ENCODE measurements at regions not wholly inside any gene's neighbourhood (a gene's known extent, or its start where the extent isn't known, plus 50 kb on each side); places are given as distances from the start of the nearest gene placed in this dataset.

GRCh38 chr17:53148058-53148457 lies 674.7 kb upstream of the KIF2B start:
- Histone ChIP-seq H3K4me1 (ENCODE audit: control insufficient read depth, insufficient read depth, low read length, poor library complexity, severe bottlenecking) (peaks cover 6% of the 10 kb centered on the region), H3K9me3 (ENCODE audit: control insufficient read depth, low read length) (no peaks in the 10 kb centered on the region), H3K27ac (ENCODE audit: low read depth, low read length, severe bottlenecking) (no peak overlapping the region), H3K36me3 (ENCODE audit: control insufficient read depth, insufficient read depth, low read length) (no peaks in the 10 kb centered on the region), H3K4me3 (ENCODE audit: extremely low read depth, insufficient read depth, low read length, poor library complexity, severe bottlenecking) (no peak overlapping the region)
- 75 to 80% methylated on average over 1 of the region's 1 CpG for WGBS, 2 experiments (ENCODE audit: insufficient coverage in 2 of 2)

- Histone ChIP-seq H3K4me1 (ENCODE audit: control insufficient read depth, insufficient read depth, low read length, poor library complexity, severe bottlenecking) (peaks cover 6% of the 10 kb centered on the region), H3K27ac (ENCODE audit: low read depth, low read length, severe bottlenecking) (peak overlapping the region; percentile 19), H3K4me3 (ENCODE audit: extremely low read depth, insufficient read depth, low read length, poor library complexity, severe bottlenecking) (no peak overlapping the region), H3K9me3 (ENCODE audit: control insufficient read depth, low read length) (no peaks in the 10 kb centered on the region), H3K36me3 (ENCODE audit: control insufficient read depth, insufficient read depth, low read length) (no peaks in the 10 kb centered on the region)
- 8 to 52% methylated on average over 2 of the region's 3 CpGs for WGBS, 2 experiments (ENCODE audit: insufficient coverage in 2 of 2)
These were observed 679.8 kb upstream of the KIF2B start for GRCh38 chr17:53142890-53143289.

GRCh38 chr17:53141731-53142130 lies 681.0 kb upstream of the KIF2B start:
- 91 to 93% methylated on average over 1 to 3 of the region's 3 CpGs for WGBS, 2 experiments (ENCODE audit: insufficient coverage in 2 of 2)

DNA sequence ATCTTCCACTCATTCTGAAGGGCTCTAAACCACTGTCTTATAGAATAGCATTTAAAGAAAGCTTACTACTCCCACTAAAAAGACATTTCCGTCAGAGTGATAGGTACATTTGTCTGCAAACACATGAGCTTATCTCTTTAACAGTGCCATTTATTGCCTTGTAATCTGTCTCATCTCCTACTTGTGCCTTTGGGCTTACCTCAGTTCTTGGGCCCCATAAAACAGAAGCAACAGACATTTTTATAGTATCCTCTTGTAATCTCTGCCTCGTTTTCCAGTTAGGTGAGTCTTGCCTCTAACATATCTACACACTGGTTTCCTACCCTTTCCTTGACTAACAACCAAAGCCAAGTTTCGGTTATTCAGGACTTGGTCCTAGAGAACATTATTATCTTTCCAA lies 681.4 kb upstream of the KIF2B start:
- Histone ChIP-seq H3K27ac (ENCODE audit: low read depth, low read length, severe bottlenecking) (no peak overlapping the region), H3K36me3 (ENCODE audit: control insufficient read depth, insufficient read depth, low read length) (no peaks in the 10 kb centered on the region), H3K4me3 (ENCODE audit: extremely low read depth, insufficient read depth, low read length, poor library complexity, severe bottlenecking) (no peak overlapping the region), H3K4me1 (ENCODE audit: control insufficient read depth, insufficient read depth, low read length, poor library complexity, severe bottlenecking) (peaks cover 6% of the 10 kb centered on the region), H3K9me3 (ENCODE audit: control insufficient read depth, low read length) (no peaks in the 10 kb centered on the region)
- WGBS, 2 experiments (ENCODE audit: insufficient coverage in 2 of 2) = 61 to 67% methylated on average over 3 of the region's 3 CpGs

More at GRCh38 chr17:53141731-53142130, 681.0 kb upstream of the KIF2B start:
- no peak overlapping the region for H3K4me3 ChIP-seq (ENCODE audit: extremely low read depth, insufficient read depth, low read length, poor library complexity, severe bottlenecking)
- no peaks in the 10 kb centered on the region for H3K36me3 ChIP-seq (ENCODE audit: control insufficient read depth, insufficient read depth, low read length)
- H3K27ac ChIP-seq (ENCODE audit: low read depth, low read length, severe bottlenecking) = no peak overlapping the region
- peaks cover 6% of the 10 kb centered on the region for H3K4me1 ChIP-seq (ENCODE audit: control insufficient read depth, insufficient read depth, low read length, poor library complexity, severe bottlenecking)
- no peaks in the 10 kb centered on the region for H3K9me3 ChIP-seq (ENCODE audit: control insufficient read depth, low read length)

DNA sequence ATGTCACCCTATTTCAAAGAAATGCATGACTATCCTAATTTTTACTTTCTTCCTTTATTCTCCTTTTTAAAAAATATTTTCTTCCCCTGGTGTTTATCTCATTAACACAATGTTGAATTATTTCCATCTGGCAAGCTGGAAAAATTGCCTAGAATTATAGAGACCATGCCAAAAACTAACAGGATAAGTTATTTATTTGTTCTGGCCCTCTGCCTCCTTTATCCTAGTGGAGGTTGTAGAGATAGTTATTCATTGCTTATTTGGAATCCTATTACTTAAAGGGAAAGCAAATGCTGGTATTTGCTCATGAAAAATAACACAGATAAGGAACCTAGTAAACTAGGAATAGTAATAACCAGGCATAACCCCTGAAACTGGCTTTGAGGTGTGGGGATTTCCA lies 684.9 kb upstream of the KIF2B start:
- Histone ChIP-seq H3K4me1 (ENCODE audit: control insufficient read depth, insufficient read depth, low read length, poor library complexity, severe bottlenecking) (no peaks in the 10 kb centered on the region), H3K27ac (ENCODE audit: low read depth, low read length, severe bottlenecking) (no peak overlapping the region), H3K36me3 (ENCODE audit: control insufficient read depth, insufficient read depth, low read length) (no peaks in the 10 kb centered on the region), H3K9me3 (ENCODE audit: control insufficient read depth, low read length) (no peaks in the 10 kb centered on the region), H3K4me3 (ENCODE audit: extremely low read depth, insufficient read depth, low read length, poor library complexity, severe bottlenecking) (no peak overlapping the region)

DNA sequence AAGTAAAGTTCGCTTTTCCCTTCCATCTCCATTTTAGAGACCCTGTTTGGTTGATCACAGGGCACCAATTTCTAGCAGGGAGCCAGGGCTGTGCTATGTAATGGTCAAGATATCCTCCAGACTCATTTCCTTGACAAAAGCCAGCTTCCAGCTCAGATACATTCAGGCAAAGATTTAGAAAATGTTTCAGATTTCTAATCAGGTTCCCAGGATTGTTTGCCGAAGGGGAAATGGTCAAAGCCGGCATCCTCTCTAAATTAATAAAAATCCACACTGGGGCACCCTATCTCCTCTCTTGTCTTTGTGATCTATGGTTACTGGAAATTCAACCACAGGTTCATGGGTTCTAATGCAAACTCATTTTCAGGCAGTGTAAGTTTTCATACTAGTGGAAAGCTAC lies 686.8 kb upstream of the KIF2B start:
- Histone ChIP-seq H3K4me1 (ENCODE audit: control insufficient read depth, insufficient read depth, low read length, poor library complexity, severe bottlenecking) (no peaks in the 10 kb centered on the region), H3K36me3 (ENCODE audit: control insufficient read depth, insufficient read depth, low read length) (no peaks in the 10 kb centered on the region), H3K4me3 (ENCODE audit: extremely low read depth, insufficient read depth, low read length, poor library complexity, severe bottlenecking) (no peak overlapping the region), H3K9me3 (ENCODE audit: control insufficient read depth, low read length) (no peaks in the 10 kb centered on the region), H3K27ac (ENCODE audit: low read depth, low read length, severe bottlenecking) (peak overlapping the region; percentile 58)
- WGBS, 2 experiments (ENCODE audit: insufficient coverage in 2 of 2) = no CpG with 5 or more reads among the region's 3 CpGs

DNA sequence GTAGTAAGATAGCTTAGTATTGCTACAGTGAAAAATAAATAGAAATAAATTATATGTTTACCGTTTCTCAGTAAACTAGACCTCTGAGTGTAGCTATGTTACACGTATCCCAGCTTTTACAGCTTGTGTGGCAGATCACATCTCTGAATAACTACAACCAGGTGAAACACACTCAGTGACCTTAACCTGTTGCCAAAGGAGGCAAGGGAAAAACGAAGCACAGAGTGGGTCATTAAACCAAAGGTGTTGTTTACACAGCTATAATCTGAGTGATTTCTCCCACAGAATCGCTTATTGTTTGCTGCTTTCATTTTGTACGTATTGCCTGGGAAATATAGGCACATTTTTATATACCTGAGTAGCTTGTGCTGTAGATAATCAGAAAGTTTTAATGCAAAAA lies 688.2 kb upstream of the KIF2B start:
- H3K36me3 ChIP-seq (ENCODE audit: control insufficient read depth, insufficient read depth, low read length) = no peaks in the 10 kb centered on the region
- no peaks in the 10 kb centered on the region for H3K9me3 ChIP-seq (ENCODE audit: control insufficient read depth, low read length)
- H3K27ac ChIP-seq (ENCODE audit: low read depth, low read length, severe bottlenecking) = no peak overlapping the region
- H3K4me1 ChIP-seq (ENCODE audit: control insufficient read depth, insufficient read depth, low read length, poor library complexity, severe bottlenecking) = no peaks in the 10 kb centered on the region
- no peak overlapping the region for H3K4me3 ChIP-seq (ENCODE audit: extremely low read depth, insufficient read depth, low read length, poor library complexity, severe bottlenecking)
- WGBS, 2 experiments (ENCODE audit: insufficient coverage in 2 of 2) = 80 to 93% methylated on average over 1 to 4 of the region's 5 CpGs

GRCh38 chr17:53133876-53134275 lies 688.9 kb upstream of the KIF2B start:
- Histone ChIP-seq H3K27ac (ENCODE audit: low read depth, low read length, severe bottlenecking) (no peak overlapping the region), H3K4me3 (ENCODE audit: extremely low read depth, insufficient read depth, low read length, poor library complexity, severe bottlenecking) (no peak overlapping the region), H3K9me3 (ENCODE audit: control insufficient read depth, low read length) (no peaks in the 10 kb centered on the region), H3K4me1 (ENCODE audit: control insufficient read depth, insufficient read depth, low read length, poor library complexity, severe bottlenecking) (no peaks in the 10 kb centered on the region), H3K36me3 (ENCODE audit: control insufficient read depth, insufficient read depth, low read length) (no peaks in the 10 kb centered on the region)
- WGBS, 2 experiments (ENCODE audit: insufficient coverage in 2 of 2) = 60 to 91% methylated on average over 3 to 4 of the region's 5 CpGs

DNA sequence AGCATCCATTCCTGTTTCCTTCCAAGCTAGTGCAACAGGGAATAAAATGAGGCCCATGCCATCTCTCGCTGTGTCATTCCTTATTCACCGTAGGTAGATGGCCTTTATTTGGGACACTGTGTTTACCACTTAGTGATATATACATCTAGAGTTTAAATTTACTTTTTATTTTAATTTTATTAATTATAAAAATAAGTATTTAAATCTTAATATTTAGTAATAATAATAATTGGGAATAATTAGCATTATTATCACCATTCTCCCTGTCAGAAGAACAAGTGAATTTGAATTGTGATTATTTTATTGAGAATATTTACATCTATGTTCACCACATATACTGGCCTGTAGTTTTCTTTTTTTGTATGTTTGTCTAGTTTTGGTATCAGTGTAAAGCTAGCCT lies 692.9 kb upstream of the KIF2B start:
- H3K27ac ChIP-seq (ENCODE audit: low read depth, low read length, severe bottlenecking) = no peak overlapping the region
- H3K36me3 ChIP-seq (ENCODE audit: control insufficient read depth, insufficient read depth, low read length) = no peaks in the 10 kb centered on the region
- H3K4me3 ChIP-seq (ENCODE audit: extremely low read depth, insufficient read depth, low read length, poor library complexity, severe bottlenecking) = no peak overlapping the region
- WGBS, 2 experiments (ENCODE audit: insufficient coverage in 2 of 2) = no CpG with 5 or more reads among the region's 2 CpGs
- no peaks in the 10 kb centered on the region for H3K4me1 ChIP-seq (ENCODE audit: control insufficient read depth, insufficient read depth, low read length, poor library complexity, severe bottlenecking)
- H3K9me3 ChIP-seq (ENCODE audit: control insufficient read depth, low read length) = no peaks in the 10 kb centered on the region

- Histone ChIP-seq H3K36me3 (ENCODE audit: control insufficient read depth, insufficient read depth, low read length) (no peaks in the 10 kb centered on the region), H3K4me1 (ENCODE audit: control insufficient read depth, insufficient read depth, low read length, poor library complexity, severe bottlenecking) (no peaks in the 10 kb centered on the region), H3K4me3 (ENCODE audit: extremely low read depth, insufficient read depth, low read length, poor library complexity, severe bottlenecking) (no peak overlapping the region), H3K9me3 (ENCODE audit: control insufficient read depth, low read length) (no peaks in the 10 kb centered on the region), H3K27ac (ENCODE audit: low read depth, low read length, severe bottlenecking) (no peak overlapping the region)
- no CpG with 5 or more reads among the region's 3 CpGs for WGBS, 2 experiments (ENCODE audit: insufficient coverage in 2 of 2)
These were observed 695.4 kb upstream of the KIF2B start for GRCh38 chr17:53127331-53127730.

DNA sequence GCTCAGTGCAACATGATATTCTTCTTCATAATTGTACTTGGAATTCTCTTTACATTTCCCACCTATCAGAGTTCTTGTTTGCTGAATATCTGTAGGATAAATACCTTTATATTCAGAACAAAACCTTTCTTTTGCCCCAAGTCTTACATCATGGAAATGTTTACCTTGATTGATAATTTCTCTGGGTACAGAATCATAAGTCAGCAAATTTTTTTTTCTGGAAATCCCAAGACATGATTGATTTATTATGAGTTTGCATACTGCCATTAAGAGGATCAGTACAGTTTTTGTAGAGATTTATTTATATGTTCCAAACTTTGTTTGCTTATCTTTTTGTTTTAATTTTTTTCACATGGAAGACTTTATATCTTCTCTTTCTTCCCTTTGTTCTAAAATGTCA lies 699.8 kb upstream of the KIF2B start:
- Histone ChIP-seq H3K27ac (ENCODE audit: low read depth, low read length, severe bottlenecking) (no peak overlapping the region), H3K4me3 (ENCODE audit: extremely low read depth, insufficient read depth, low read length, poor library complexity, severe bottlenecking) (no peak overlapping the region), H3K9me3 (ENCODE audit: control insufficient read depth, low read length) (no peaks in the 10 kb centered on the region), H3K4me1 (ENCODE audit: control insufficient read depth, insufficient read depth, low read length, poor library complexity, severe bottlenecking) (no peaks in the 10 kb centered on the region), H3K36me3 (ENCODE audit: control insufficient read depth, insufficient read depth, low read length) (no peaks in the 10 kb centered on the region)

- Histone ChIP-seq H3K4me1 (ENCODE audit: control insufficient read depth, insufficient read depth, low read length, poor library complexity, severe bottlenecking) (no peaks in the 10 kb centered on the region), H3K36me3 (ENCODE audit: control insufficient read depth, insufficient read depth, low read length) (no peaks in the 10 kb centered on the region), H3K4me3 (ENCODE audit: extremely low read depth, insufficient read depth, low read length, poor library complexity, severe bottlenecking) (no peak overlapping the region), H3K27ac (ENCODE audit: low read depth, low read length, severe bottlenecking) (no peak overlapping the region), H3K9me3 (ENCODE audit: control insufficient read depth, low read length) (peaks cover 12% of the 10 kb centered on the region)
- no CpG with 5 or more reads among the region's 2 CpGs for WGBS, 2 experiments (ENCODE audit: insufficient coverage in 2 of 2)
These were observed 703.0 kb upstream of the KIF2B start for GRCh38 chr17:53119773-53120172.
